Glutamatergic neuron (in vitro differentiated cells): ENCODE measurements at regions not wholly inside any gene's neighbourhood (a gene's known extent, or its start where the extent isn't known, plus 50 kb on each side); places are given as distances from the start of the nearest gene placed in this dataset.

Experiments
- DNase-seq: peaks from one replicate; pipeline ENCODE4 v3.0.0; 2022
- H3K27ac Mint-ChIP-seq: one replicate; pipeline ENCODE4 v1.8.0; 2020; ENCODE audit warnings: mild to moderate bottlenecking, mixed read lengths, inconsistent platforms; ENCODE audit not compliant: unreplicated experiment
- H3K27me3 Mint-ChIP-seq: one replicate; pipeline ENCODE4 v1.8.0; 2020; ENCODE audit warnings: mild to moderate bottlenecking, moderate library complexity, mixed read lengths, inconsistent platforms; ENCODE audit not compliant: unreplicated experiment
- H3K36me3 Mint-ChIP-seq: one replicate; pipeline ENCODE4 v1.8.0; 2020; ENCODE audit warnings: mild to moderate bottlenecking, mixed read lengths, inconsistent platforms; ENCODE audit not compliant: unreplicated experiment
- H3K4me1 Mint-ChIP-seq: one replicate; pipeline ENCODE4 v1.8.0; 2020; ENCODE audit warnings: mild to moderate bottlenecking, low read depth, mixed read lengths, inconsistent platforms; ENCODE audit not compliant: unreplicated experiment
- H3K4me3 Mint-ChIP-seq: one replicate; pipeline ENCODE4 v1.8.0; 2020; ENCODE audit warnings: mild to moderate bottlenecking, mixed read lengths, inconsistent platforms; ENCODE audit not compliant: unreplicated experiment
- H3K9me3 Mint-ChIP-seq: one replicate; pipeline ENCODE4 v1.8.0; 2020; ENCODE audit warnings: mild to moderate bottlenecking, moderate library complexity, mixed read lengths, inconsistent platforms; ENCODE audit not compliant: unreplicated experiment
- CTCF ChIP-seq: fragments of 200-600 bp; sonication (generic); IDR thresholded peaks from one replicate; pipeline ENCODE4 v1.5.0; 2021; ENCODE audit not compliant: partially characterized antibody, unreplicated experiment

GRCh38 chr14:53215101-53215500, 62.0 kb upstream of the DDHD1 start:
- TF ChIP-seq CTCF = no peak
- Mint-ChIP-seq H3K27me3 (no peaks in the 10 kb centered on the region), H3K9me3 (no peaks in the 10 kb centered on the region), H3K36me3 (no peaks in the 10 kb centered on the region), H3K4me3 (no peak overlapping the region), H3K27ac (no peak overlapping the region), H3K4me1 (peaks cover 4% of the 10 kb centered on the region)
- DNase-seq = no peak

- H3K27me3 Mint-ChIP-seq = no peaks in the 10 kb centered on the region
- no peak for DNase-seq
- H3K4me1 Mint-ChIP-seq = peaks cover 4% of the 10 kb centered on the region
- no peak overlapping the region for H3K4me3 Mint-ChIP-seq
- no peaks in the 10 kb centered on the region for H3K36me3 Mint-ChIP-seq
- H3K9me3 Mint-ChIP-seq = no peaks in the 10 kb centered on the region
- no peak overlapping the region for H3K27ac Mint-ChIP-seq
- TF ChIP-seq CTCF = no peak
Observed at GRCh38 chr14:53214384-53214783, 61.3 kb upstream of the DDHD1 start.

DNA sequence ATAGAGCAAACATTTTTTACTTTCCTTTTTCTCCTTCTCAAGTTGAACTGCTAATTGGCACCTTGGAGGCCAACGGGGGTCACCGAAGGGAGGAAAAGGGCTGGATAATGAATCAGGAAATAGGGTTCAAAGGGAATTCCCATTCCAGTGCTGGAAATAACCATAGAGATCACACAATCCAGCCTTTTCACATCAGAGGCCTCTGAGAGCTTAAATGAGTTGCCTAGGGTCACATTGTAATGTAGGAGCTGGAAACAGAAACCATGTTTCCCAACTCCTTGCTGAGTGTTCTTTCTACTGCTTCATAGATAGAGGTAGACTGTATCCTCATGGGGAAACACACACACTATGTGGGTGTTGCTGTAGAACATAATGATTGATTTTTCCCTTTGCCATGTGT, 60.6 kb upstream of the DDHD1 start:
- Mint-ChIP-seq H3K4me3 (no peak overlapping the region), H3K36me3 (no peaks in the 10 kb centered on the region), H3K9me3 (no peaks in the 10 kb centered on the region), H3K27ac (no peak overlapping the region), H3K27me3 (no peaks in the 10 kb centered on the region), H3K4me1 (peaks cover 4% of the 10 kb centered on the region)
- TF ChIP-seq CTCF = no peak
- no peak for DNase-seq

DNA sequence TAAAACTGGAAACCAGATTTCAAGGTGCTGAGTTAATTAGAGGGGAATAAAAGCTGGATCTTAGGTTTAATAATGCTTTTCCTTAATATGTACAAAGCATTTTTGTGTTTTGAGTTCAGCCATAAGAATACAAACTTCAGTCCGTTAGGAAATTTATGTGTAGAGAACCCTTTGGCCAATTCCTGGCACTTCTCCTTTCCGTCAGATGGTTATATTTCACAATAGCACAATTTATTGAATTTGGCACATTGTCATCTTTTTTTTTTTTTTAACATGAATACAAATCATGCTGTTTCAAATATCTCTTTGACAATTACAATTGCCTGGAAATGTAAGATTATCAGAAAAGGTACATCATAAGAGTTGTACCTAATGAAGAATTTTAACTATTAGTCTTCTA, 56.2 kb upstream of the DDHD1 start:
- no peak for TF ChIP-seq CTCF
- peaks cover 4% of the 10 kb centered on the region for H3K4me1 Mint-ChIP-seq
- no peaks in the 10 kb centered on the region for H3K27me3 Mint-ChIP-seq
- no peak for DNase-seq
- H3K27ac Mint-ChIP-seq = no peak overlapping the region
- H3K9me3 Mint-ChIP-seq = no peaks in the 10 kb centered on the region
- H3K4me3 Mint-ChIP-seq = no peak overlapping the region
- H3K36me3 Mint-ChIP-seq = no peaks in the 10 kb centered on the region
